ENCODE measurements at regions not wholly inside any gene's neighbourhood (a gene's known extent, or its start where the extent isn't known, plus 50 kb on each side); places are given as distances from the start of the nearest gene placed in this dataset.

DNA sequence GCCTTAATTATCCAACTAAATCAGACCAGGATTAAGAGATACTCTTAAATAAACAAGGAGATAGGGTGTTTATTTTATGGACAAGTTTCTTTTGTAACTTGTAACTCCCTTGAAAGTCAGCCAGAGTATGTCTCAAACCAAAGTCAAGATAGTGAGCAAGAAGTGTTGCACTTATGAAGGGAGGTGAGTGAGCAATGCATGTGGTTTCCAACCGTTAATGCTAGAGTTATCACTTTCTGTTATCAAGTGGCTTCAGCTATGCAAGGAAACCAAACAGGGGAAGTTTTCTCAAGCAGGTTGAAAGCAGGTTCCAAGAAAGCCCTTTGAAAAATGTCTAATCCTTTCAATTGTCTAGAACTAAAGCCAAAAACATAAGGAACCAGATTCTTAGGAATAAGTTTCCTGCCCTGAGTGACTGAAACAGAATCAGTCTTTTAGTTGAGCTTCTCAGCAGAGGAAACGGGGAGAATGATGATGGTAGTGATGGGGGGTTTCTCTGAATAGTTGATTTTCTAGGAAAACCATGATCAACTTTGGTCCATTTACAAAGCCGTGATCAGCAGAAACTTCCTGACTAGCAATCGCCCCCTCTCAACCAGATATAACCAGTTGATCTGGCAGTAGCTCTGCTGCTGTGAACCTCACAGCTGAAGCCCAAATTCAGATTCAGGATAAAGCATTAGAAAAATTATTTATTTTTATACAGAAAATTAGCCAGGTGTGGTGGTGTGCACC lies 128.4 kb downstream of the DAD1 start:
- TF ChIP-seq ZNF274 (IDR thresholded peaks at IDR 0.05; ENCODE audit: low read depth, low read length) (no peak), SUZ12 (IDR thresholded peaks at IDR 0.05; ENCODE audit: extremely low read depth, insufficient read depth, insufficient read length) (no peak)

Data from NT2/D1 (cell line).